ENCODE measurements at regions not wholly inside any gene's neighbourhood (a gene's known extent, or its start where the extent isn't known, plus 50 kb on each side); places are given as distances from the start of the nearest gene placed in this dataset.

DNA sequence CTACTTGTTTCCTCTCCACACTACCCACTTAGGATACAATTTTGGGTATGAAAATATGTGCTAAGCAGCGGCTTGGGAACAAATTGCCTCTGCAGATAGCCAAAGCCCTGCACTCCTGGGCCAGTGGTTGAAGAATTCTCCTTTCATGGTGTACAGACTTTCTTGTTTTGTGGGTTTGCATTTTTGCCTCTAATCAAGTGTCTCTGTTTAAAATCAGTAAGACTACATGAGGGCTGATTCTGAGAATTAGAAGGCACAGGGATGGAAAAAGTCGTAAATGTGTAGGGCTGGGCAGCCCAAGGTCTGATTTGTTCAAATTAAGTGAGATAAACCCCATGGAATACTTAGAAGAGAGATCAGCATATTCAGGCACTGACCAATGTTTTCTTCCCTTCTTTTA is 103.7 kb upstream of the CD180 start:
- H3K9me3 ChIP-seq = no peaks in the 10 kb centered on the region
- DNase-seq = no peak
- H3K4me1 ChIP-seq (ENCODE audit: insufficient read depth) = peaks cover 7% of the 10 kb centered on the region
- H3K27me3 ChIP-seq = no peaks in the 10 kb centered on the region
- no peaks in the 10 kb centered on the region for H3K36me3 ChIP-seq
- no peak overlapping the region for H3K27ac ChIP-seq
- intact Hi-C loops (cut with DNase I) = no loop called here
- WGBS, 3 donors = 24 to 26% (median 25%) methylated on average over 2 of the region's 2 CpGs
- H3K4me3 ChIP-seq = no peak overlapping the region
- no peak for TF ChIP-seq POLR2A (IDR thresholded peaks at IDR 0.05)
- TF ChIP-seq EP300 (IDR thresholded peaks at IDR 0.05) = no peak
- TF ChIP-seq, protein P1, sequence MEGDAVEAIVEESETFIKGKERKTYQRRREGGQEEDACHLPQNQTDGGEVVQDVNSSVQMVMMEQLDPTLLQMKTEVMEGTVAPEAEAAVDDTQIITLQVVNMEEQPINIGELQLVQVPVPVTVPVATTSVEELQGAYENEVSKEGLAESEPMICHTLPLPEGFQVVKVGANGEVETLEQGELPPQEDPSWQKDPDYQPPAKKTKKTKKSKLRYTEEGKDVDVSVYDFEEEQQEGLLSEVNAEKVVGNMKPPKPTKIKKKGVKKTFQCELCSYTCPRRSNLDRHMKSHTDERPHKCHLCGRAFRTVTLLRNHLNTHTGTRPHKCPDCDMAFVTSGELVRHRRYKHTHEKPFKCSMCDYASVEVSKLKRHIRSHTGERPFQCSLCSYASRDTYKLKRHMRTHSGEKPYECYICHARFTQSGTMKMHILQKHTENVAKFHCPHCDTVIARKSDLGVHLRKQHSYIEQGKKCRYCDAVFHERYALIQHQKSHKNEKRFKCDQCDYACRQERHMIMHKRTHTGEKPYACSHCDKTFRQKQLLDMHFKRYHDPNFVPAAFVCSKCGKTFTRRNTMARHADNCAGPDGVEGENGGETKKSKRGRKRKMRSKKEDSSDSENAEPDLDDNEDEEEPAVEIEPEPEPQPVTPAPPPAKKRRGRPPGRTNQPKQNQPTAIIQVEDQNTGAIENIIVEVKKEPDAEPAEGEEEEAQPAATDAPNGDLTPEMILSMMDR (IDR thresholded peaks at IDR 0.05) = no peak

DNA sequence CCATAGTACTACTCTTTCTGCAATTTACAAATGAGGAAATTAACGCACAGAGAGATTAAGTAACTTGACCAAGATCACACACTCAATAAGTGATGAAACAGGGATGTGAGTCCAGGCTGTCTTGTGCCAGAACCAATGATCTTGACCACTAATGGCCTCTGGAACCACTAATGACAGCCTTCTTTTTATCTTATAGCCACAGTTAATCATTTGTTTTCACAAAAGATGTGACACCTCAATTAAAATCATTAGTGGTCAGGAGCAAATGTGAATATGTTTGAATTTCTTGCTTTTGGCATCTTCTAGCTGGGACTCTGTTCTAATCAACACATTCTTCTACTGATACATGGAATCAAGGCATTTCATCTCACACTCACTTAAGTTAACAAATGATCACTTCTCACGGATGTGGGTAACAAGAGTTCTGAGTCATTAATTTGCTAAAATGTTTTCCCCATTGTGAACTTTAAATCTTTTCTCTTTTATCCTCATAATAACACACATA is 102.7 kb upstream of the CD180 start:
- no peak overlapping the region for H3K27ac ChIP-seq
- TF ChIP-seq, protein P1 (IDR thresholded peaks at IDR 0.05) = no peak
- TF ChIP-seq EP300 (IDR thresholded peaks at IDR 0.05) (no peak), POLR2A (IDR thresholded peaks at IDR 0.05) (no peak)
- WGBS, 3 donors = 58 to 66% (median 65%) methylated on average over 2 of the region's 2 CpGs
- no peaks in the 10 kb centered on the region for H3K9me3 ChIP-seq
- no peak for DNase-seq
- no peaks in the 10 kb centered on the region for H3K36me3 ChIP-seq
- no peaks in the 10 kb centered on the region for H3K27me3 ChIP-seq
- intact Hi-C loops (cut with DNase I) = no loop called here
- H3K4me3 ChIP-seq = no peak overlapping the region
- peaks cover 7% of the 10 kb centered on the region for H3K4me1 ChIP-seq (ENCODE audit: insufficient read depth)

DNA sequence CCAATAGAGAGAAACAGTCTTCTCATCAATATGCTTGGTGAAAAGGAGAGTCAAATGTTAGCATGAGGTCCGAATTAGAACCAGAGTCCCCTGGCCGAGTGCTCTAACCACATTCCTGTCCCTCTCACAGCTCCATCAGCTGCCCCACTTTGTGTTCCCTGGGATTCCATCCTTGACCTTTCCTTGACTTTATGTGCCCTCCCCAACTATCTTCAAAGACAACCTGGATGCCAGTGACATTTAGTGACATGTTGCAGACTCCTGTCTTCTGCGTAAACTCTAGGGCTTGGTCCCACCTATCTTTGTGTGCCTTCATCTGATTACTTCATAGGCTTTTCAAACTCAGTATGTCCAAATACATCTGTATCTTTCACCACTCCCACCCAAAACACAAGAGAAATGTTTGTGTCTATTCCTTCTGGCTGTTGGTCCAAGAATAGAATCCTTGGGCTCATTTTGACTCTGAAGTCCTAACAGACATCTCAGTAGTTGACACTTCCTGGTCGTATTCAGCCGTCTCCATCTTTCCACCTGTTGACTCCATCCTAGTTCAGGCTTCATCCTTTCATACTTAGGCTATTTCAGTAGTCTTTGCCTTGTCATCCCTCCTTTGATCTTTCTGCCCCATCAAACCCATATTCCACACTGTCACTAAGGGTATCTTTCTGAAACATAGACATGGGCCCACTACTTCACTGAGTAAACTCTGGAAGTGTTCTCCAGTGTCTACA is 101.4 kb upstream of the CD180 start:
- Histone ChIP-seq H3K9me3 (no peaks in the 10 kb centered on the region), H3K4me3 (no peak overlapping the region), H3K36me3 (no peaks in the 10 kb centered on the region), H3K27me3 (no peaks in the 10 kb centered on the region), H3K4me1 (ENCODE audit: insufficient read depth) (peaks cover 7% of the 10 kb centered on the region), H3K27ac (no peak overlapping the region)
- intact Hi-C loops (cut with DNase I) = no loop called here
- no peak for DNase-seq
- TF ChIP-seq EP300 (IDR thresholded peaks at IDR 0.05) = no peak
- TF ChIP-seq POLR2A (IDR thresholded peaks at IDR 0.05) = no peak
- TF ChIP-seq, protein P1 (IDR thresholded peaks at IDR 0.05) = no peak
- 95 to 98% (median 98%) methylated on average over 5 of the region's 5 CpGs for WGBS, 3 donors

DNA sequence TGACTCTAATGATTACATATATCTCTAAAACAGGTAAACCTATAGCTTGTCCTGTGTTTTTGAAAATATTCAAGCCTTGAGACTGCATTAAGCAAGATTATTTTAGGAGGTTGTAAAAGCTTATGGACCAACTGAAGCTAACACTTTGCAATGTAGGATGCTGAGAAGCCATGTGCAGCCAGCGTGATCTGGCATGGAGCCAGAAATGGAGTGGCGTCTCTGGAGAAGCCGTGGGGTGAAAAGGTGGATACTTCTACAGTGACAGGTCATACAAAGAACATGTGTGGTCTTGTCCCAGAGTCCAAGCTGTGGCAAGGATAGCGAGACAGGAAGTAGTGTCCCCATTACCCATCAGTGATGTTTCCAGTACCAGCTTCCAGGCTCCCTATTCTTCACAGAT is 100.8 kb upstream of the CD180 start:
- Histone ChIP-seq H3K27ac (no peak overlapping the region), H3K9me3 (no peaks in the 10 kb centered on the region), H3K4me3 (no peak overlapping the region), H3K4me1 (ENCODE audit: insufficient read depth) (peaks cover 7% of the 10 kb centered on the region), H3K27me3 (no peaks in the 10 kb centered on the region), H3K36me3 (no peaks in the 10 kb centered on the region)
- TF ChIP-seq EP300 (IDR thresholded peaks at IDR 0.05) (no peak), POLR2A (IDR thresholded peaks at IDR 0.05) (no peak)
- TF ChIP-seq, protein P1 (IDR thresholded peaks at IDR 0.05) = no peak
- WGBS, 3 donors = 55 to 59% (median 57%) methylated on average over 4 of the region's 4 CpGs
- peak in 1 of 5 donors; percentile 24 for DNase-seq
- intact Hi-C loops (cut with DNase I) = no loop called here
